Psoas muscle (tissue), 7 donors: ENCODE measurements at regions not wholly inside any gene's neighbourhood (a gene's known extent, or its start where the extent isn't known, plus 50 kb on each side); places are given as distances from the start of the nearest gene placed in this dataset.

Experiments
- ATAC-seq, 4 donors: fragments of 200-7000 bp; cut with Tn5 transposase; one replicate each; pipeline ENCODE4 v1.9.1; 2020; ENCODE audit warnings: moderate library complexity in 3 of 4, mild to moderate bottlenecking in 2 of 4
- DNase-seq, 2 donors: peaks; one replicate each; pipeline ENCODE4 v3.0.0-alpha.2; 2020
- H3K27ac ChIP-seq: fragments of 200-600 bp; one replicate; pipeline ENCODE4 v1.8.0; 2022
- H3K27me3 ChIP-seq, 3 donors: fragments of 200-600 bp in 1 of 3; one replicate each; pipeline versions ENCODE4 v1.6.1 to v1.8.0; 2013 to 2022; ENCODE audit warnings: low read length in 2 of 3, mild to moderate bottlenecking in 2 of 3, moderate library complexity in 1 of 3; ENCODE audit not compliant: insufficient read depth in 3 of 3
- H3K36me3 ChIP-seq, 2 donors: fragments of 200-600 bp in 1 of 2; one replicate each; pipeline versions ENCODE4 v1.6.1 to v1.8.0; 2013 to 2022; ENCODE audit warnings: low read depth in 1 of 2, mild to moderate bottlenecking in 1 of 2, moderate library complexity in 1 of 2; ENCODE audit not compliant: insufficient read depth in 1 of 2
- H3K4me1 ChIP-seq: fragments of 200-600 bp; one replicate; pipeline ENCODE4 v1.8.0; 2022
- H3K4me3 ChIP-seq: fragments of 200-600 bp; one replicate; pipeline ENCODE4 v1.8.0; 2022; ENCODE audit warnings: mild to moderate bottlenecking
- H3K9me3 ChIP-seq: fragments of 200-600 bp; one replicate; pipeline ENCODE4 v1.8.0; 2022
- WGBS, 3 donors: extraction: QIAGEN DNeasy Blood & Tissue Kit; methylation state at CpG; one replicate each; pipeline versions ENCODE4 v1.1.6 to v1.1.7; 2013; 5-methylcytosine and 5-hydroxymethylcytosine counted together
- intact Hi-C, 2 donors: fragments of 100-400 bp; cut with DNase I; formaldehyde crosslinking; loops; one replicate each; pipeline versions ENCODE4 v1.11.0 to v1.14.2; 2022
- TF ChIP-seq, protein P1 (sequence below): fragments of 200-600 bp; IDR thresholded peaks from one replicate; pipeline ENCODE4 v1.8.0; 2022; ENCODE audit warnings: antibody characterized with exemption
- donor health status: healthy with polysubstance abuse.
- donor health status: DM: no; HTN: no; CAD: no; lungs with moderate emphysema.
- donor health status: Bipolar disorder and iron deficiency.
- donor health status: healthy.
- donor health status: DM: yes; HTN: yes; CAD: no.
- donor health status: DM: no; HTN: no; CAD: no.
- donor health status: DM: yes; HTN: yes; CAD: no.

DNA sequence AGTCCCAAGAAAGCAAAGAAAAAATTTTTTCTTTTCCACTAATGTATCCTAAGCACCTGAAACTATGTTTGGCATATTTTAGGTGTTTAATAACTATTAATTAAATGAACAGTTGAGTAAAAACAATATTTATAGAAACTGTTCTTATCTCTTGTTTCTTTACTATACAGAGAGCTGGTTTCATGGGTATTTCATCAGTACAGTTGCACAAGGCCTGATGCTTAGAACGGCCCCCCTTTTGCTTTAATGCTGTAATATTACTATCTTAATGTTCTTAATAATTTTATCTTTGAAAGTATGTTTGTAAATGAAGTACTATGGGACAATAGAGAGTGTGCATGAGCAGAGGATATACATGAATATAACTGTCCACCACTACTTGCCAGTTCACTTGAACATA lies 479.1 kb upstream of the SLIT2 start:
- no peak overlapping the region for H3K4me3 ChIP-seq
- 69 to 86% (median 78%) methylated on average over 1 of the region's 1 CpG for WGBS, 3 donors
- H3K27ac ChIP-seq: no peak overlapping the region
- no peaks in the 10 kb centered on the region for H3K4me1 ChIP-seq
- no peaks in the 10 kb centered on the region for H3K27me3 ChIP-seq
- no peaks in the 10 kb centered on the region for H3K36me3 ChIP-seq
- peaks cover 9% of the 10 kb centered on the region for H3K9me3 ChIP-seq
- TF ChIP-seq, protein P1, sequence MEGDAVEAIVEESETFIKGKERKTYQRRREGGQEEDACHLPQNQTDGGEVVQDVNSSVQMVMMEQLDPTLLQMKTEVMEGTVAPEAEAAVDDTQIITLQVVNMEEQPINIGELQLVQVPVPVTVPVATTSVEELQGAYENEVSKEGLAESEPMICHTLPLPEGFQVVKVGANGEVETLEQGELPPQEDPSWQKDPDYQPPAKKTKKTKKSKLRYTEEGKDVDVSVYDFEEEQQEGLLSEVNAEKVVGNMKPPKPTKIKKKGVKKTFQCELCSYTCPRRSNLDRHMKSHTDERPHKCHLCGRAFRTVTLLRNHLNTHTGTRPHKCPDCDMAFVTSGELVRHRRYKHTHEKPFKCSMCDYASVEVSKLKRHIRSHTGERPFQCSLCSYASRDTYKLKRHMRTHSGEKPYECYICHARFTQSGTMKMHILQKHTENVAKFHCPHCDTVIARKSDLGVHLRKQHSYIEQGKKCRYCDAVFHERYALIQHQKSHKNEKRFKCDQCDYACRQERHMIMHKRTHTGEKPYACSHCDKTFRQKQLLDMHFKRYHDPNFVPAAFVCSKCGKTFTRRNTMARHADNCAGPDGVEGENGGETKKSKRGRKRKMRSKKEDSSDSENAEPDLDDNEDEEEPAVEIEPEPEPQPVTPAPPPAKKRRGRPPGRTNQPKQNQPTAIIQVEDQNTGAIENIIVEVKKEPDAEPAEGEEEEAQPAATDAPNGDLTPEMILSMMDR: no peak
- ATAC-seq: no peak
- DNase-seq: no peak
- intact Hi-C loops: no loop called here

GRCh38 chr4:19756661-19757060 lies 495.0 kb upstream of the SLIT2 start:
- H3K36me3 ChIP-seq: no peaks in the 10 kb centered on the region
- intact Hi-C loops: no loop called here
- TF ChIP-seq, protein P1: no peak
- H3K27me3 ChIP-seq: no peaks in the 10 kb centered on the region
- no peaks in the 10 kb centered on the region for H3K4me1 ChIP-seq
- no peaks in the 10 kb centered on the region for H3K9me3 ChIP-seq
- DNase-seq (no peak), ATAC-seq (no peak)
- H3K4me3 ChIP-seq: no peak overlapping the region
- H3K27ac ChIP-seq: no peak overlapping the region
- WGBS, 3 donors: 73 to 82% (median 79%) methylated on average over 2 of the region's 2 CpGs

DNA sequence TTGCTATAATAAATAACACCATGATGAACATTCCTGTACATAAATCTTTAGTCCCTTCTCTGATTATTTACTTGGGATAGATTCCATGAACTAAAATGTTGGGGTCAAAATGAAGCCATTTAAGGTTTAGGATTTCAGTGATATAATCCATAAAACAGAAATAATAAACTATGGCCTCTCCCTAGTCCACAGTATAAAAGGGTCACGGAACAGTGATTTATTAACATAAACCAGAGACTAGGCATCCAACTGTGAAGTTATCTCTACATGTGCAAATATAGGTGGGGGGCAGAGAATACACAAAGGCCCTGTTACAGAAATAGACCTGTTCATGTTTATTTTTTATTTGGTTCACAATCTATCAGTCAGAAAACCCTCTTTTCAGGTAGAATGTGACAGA lies 499.1 kb upstream of the SLIT2 start:
- DNase-seq: no peak
- H3K27me3 ChIP-seq: no peaks in the 10 kb centered on the region
- no peak overlapping the region for H3K27ac ChIP-seq
- H3K36me3 ChIP-seq: no peaks in the 10 kb centered on the region
- intact Hi-C loops: no loop called here
- no peak for ATAC-seq
- TF ChIP-seq, protein P1: no peak
- 54 to 73% (median 56%) methylated on average over 1 of the region's 1 CpG for WGBS, 3 donors
- no peak overlapping the region for H3K4me3 ChIP-seq
- no peaks in the 10 kb centered on the region for H3K4me1 ChIP-seq
- no peaks in the 10 kb centered on the region for H3K9me3 ChIP-seq

DNA sequence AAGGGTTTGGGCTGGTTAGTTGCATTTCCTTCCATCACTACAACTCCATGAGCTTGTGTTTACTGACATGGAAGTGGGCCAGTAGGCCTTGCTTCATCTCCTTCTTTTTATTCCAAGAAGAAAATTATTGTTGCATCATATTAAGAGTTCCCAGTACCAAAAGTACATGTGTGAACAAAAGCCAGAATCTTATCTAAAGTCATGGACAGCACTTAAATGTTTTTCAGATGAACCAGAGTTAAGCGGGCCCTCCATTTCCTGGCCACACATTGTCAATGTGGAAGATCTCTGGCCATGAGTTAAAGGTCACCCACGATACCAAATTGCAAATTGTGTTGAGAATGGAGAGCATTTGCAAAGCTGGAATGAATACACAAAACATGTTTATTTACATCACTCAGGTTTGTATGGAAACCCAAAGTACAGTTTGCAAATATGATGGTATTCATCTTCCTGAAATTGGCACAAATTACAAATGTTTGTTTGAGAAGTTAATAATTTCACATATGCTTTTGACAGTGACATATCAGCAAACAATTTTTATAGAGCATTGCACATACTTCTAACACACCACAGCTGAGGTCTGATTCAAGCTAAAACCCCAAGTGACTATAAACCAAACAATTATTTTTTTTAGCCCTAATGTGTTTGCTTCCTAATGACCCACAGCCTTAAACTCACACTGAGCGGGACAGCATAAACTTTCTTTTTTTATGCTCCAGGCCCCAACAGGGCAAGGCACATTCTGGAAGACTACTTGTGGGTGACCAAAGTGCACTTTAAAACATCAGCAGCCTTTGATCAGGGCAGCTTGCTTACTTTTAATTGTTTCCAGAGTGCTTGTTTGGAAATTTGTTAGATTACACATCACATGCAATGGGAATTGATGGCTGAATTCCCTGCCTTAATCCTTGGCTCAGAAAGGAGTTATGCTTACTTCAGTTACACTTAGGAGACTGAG lies 502.9 kb upstream of the SLIT2 start:
- 61 to 69% (median 65%) methylated on average over 3 of the region's 3 CpGs for WGBS, 3 donors
- Histone ChIP-seq H3K27ac (no peak overlapping the region), H3K4me1 (no peaks in the 10 kb centered on the region), H3K36me3 (no peaks in the 10 kb centered on the region), H3K27me3 (no peaks in the 10 kb centered on the region), H3K9me3 (no peaks in the 10 kb centered on the region), H3K4me3 (no peak overlapping the region)
- ATAC-seq: peak in 3 of 4 donors; percentile 34 to 65 (median 37)
- intact Hi-C loops: no loop called here
- TF ChIP-seq, protein P1: no peak
- DNase-seq: peak in 1 of 2 donors; percentile 15
